RWPE2 (cell line): ENCODE measurements at regions not wholly inside any gene's neighbourhood (a gene's known extent, or its start where the extent isn't known, plus 50 kb on each side); places are given as distances from the start of the nearest gene placed in this dataset.
"Not testable (repeated sequence)": the region's sequence is repeated elsewhere in the genome, so short reads cannot be mapped to it uniquely, and the experiment has no call there.

ENCODE experiments used
- ATAC-seq: fragments of 200-7000 bp; cut with Tn5 transposase; 3 replicates; pipeline ENCODE4 v1.9.1; 2021; ENCODE audit warnings: low read depth
- DNase-seq: peaks from one replicate; pipeline ENCODE4 v3.0.0-alpha.2; 2020; ENCODE audit warnings: low spot score
- H3K27ac ChIP-seq: fragments of 450-650 bp; 2 replicates; pipeline ENCODE4 v1.5.1; 2017; ENCODE audit warnings: mild to moderate bottlenecking; ENCODE audit not compliant: poor library complexity, severe bottlenecking
- H3K27me3 ChIP-seq: fragments of 250-450 bp; sonication (Bioruptor Pico); 2 replicates; pipeline ENCODE4 v1.5.1; 2021; ENCODE audit warnings: mild to moderate bottlenecking, moderate library complexity; ENCODE audit not compliant: insufficient read depth, poor library complexity, severe bottlenecking
- H3K36me3 ChIP-seq: fragments of 250-450 bp; sonication (Bioruptor Pico); 2 replicates; pipeline ENCODE4 v1.5.1; 2020; ENCODE audit warnings: low read depth, mild to moderate bottlenecking, moderate library complexity
- H3K4me1 ChIP-seq: fragments of 250-450 bp; sonication (Bioruptor Pico); 2 replicates; pipeline ENCODE4 v1.5.1; 2021; ENCODE audit warnings: mild to moderate bottlenecking, moderate library complexity; ENCODE audit not compliant: insufficient read depth, poor library complexity, severe bottlenecking
- H3K4me3 ChIP-seq: fragments of 250-450 bp; sonication (Bioruptor Pico); 2 replicates; pipeline ENCODE4 v1.5.1; 2021; ENCODE audit warnings: mild to moderate bottlenecking, moderate library complexity; ENCODE audit not compliant: severe bottlenecking
- H3K9me3 ChIP-seq: fragments of 250-450 bp; sonication (Bioruptor Pico); 2 replicates; pipeline ENCODE4 v1.5.1; 2021; ENCODE audit warnings: mild to moderate bottlenecking, moderate library complexity; ENCODE audit not compliant: severe bottlenecking
- CTCF ChIP-seq: fragments of 450-650 bp; IDR thresholded peaks from one replicate; pipeline ENCODE4 v1.5.1; 2017; ENCODE audit warnings: mild to moderate bottlenecking, moderate library complexity; ENCODE audit not compliant: poor library complexity, severe bottlenecking

- TF ChIP-seq CTCF, result no peak
- peaks cover 7% of the 10 kb centered on the region for H3K9me3 ChIP-seq
- H3K36me3 ChIP-seq, result no peaks in the 10 kb centered on the region
- H3K27ac ChIP-seq, result no peak overlapping the region
- no peak overlapping the region for H3K4me3 ChIP-seq
- ATAC-seq (no peak), DNase-seq (no peak)
- no peaks in the 10 kb centered on the region for H3K27me3 ChIP-seq
- peaks cover 3% of the 10 kb centered on the region for H3K4me1 ChIP-seq
Measured at GRCh38 chr14:50030036-50030435, 86.3 kb downstream of the VCPKMT start.

GRCh38 chr14:50030911-50031310 is 85.5 kb downstream of the VCPKMT start:
- H3K4me3 ChIP-seq, H3K9me3 ChIP-seq, H3K27ac ChIP-seq, H3K36me3 ChIP-seq, ATAC-seq, H3K27me3 ChIP-seq, DNase-seq: not testable (repeated sequence)
- H3K4me1 ChIP-seq, result peaks cover 10% of the 10 kb centered on the region

- Histone ChIP-seq H3K27ac (no peak overlapping the region), H3K9me3 (no peaks in the 10 kb centered on the region), H3K4me1 (peaks cover 16% of the 10 kb centered on the region), H3K27me3 (no peaks in the 10 kb centered on the region), H3K36me3 (no peaks in the 10 kb centered on the region), H3K4me3 (no peak overlapping the region)
- DNase-seq (no peak), ATAC-seq (no peak)
- no peak for TF ChIP-seq CTCF
Measured at GRCh38 chr14:50031602-50032313, 84.6 kb downstream of the VCPKMT start.

GRCh38 chr14:50032462-50033167 is 83.8 kb downstream of the VCPKMT start:
- not testable (repeated sequence) for H3K36me3 ChIP-seq, ATAC-seq, DNase-seq, H3K9me3 ChIP-seq, H3K27me3 ChIP-seq, H3K27ac ChIP-seq, H3K4me3 ChIP-seq
- peaks cover 16% of the 10 kb centered on the region for H3K4me1 ChIP-seq

GRCh38 chr14:50035214-50035613 is 81.2 kb downstream of the VCPKMT start:
- Histone ChIP-seq H3K27me3 (no peaks in the 10 kb centered on the region), H3K36me3 (no peaks in the 10 kb centered on the region), H3K4me1 (peaks cover 40% of the 10 kb centered on the region), H3K9me3 (no peaks in the 10 kb centered on the region), H3K4me3 (no peak overlapping the region), H3K27ac (peak overlapping the region; percentile 52)
- DNase-seq, result no peak
- ATAC-seq, result peak; percentile 43
- TF ChIP-seq CTCF, result no peak

GRCh38 chr14:50036211-50036610 is 80.2 kb downstream of the VCPKMT start:
- no peak for ATAC-seq
- no peak for TF ChIP-seq CTCF
- Histone ChIP-seq H3K36me3 (no peaks in the 10 kb centered on the region), H3K27ac (peak overlapping the region; percentile 52), H3K9me3 (no peaks in the 10 kb centered on the region), H3K27me3 (no peaks in the 10 kb centered on the region), H3K4me3 (no peak overlapping the region), H3K4me1 (peaks cover 49% of the 10 kb centered on the region)
- no peak for DNase-seq
